ENCODE measurements at regions not wholly inside any gene's neighbourhood (a gene's known extent, or its start where the extent isn't known, plus 50 kb on each side); places are given as distances from the start of the nearest gene placed in this dataset.

- TF ChIP-seq CTCF (IDR thresholded peaks at IDR 0.05) = no peak
- no peak for TF ChIP-seq POLR2A (IDR thresholded peaks at IDR 0.05)
These were observed 172.7 kb downstream of the GPAT3 start for GRCh38 chr4:83708500-83709175.
